ENCODE measurements at regions not wholly inside any gene's neighbourhood (a gene's known extent, or its start where the extent isn't known, plus 50 kb on each side); places are given as distances from the start of the nearest gene placed in this dataset.

- H3K4me3 ChIP-seq (ENCODE audit: low read depth, low read length), result no peak overlapping the region
- H3K27ac ChIP-seq (ENCODE audit: low read depth), result no peak overlapping the region
- H3K4me1 ChIP-seq (ENCODE audit: insufficient read depth), result no peaks in the 10 kb centered on the region
- H3K36me3 ChIP-seq (ENCODE audit: insufficient read depth), result no peaks in the 10 kb centered on the region
- 57% methylated on average over 9 of the region's 9 CpGs for WGBS
- no peak for DNase-seq (ENCODE audit: extremely low spot score)
These were observed 648.0 kb downstream of the IRX1 start for GRCh38 chr5:4243479-4244264.

- no peak for DNase-seq (ENCODE audit: extremely low spot score)
- WGBS, result 69% methylated on average over 9 of the region's 9 CpGs
- H3K36me3 ChIP-seq (ENCODE audit: insufficient read depth), result no peaks in the 10 kb centered on the region
These were observed 648.7 kb downstream of the IRX1 start for GRCh38 chr5:4244306-4244705.

GRCh38 chr5:4245076-4245475, 649.4 kb downstream of the IRX1 start:
- no peak for DNase-seq (ENCODE audit: extremely low spot score)
- 76% methylated on average over 2 of the region's 2 CpGs for WGBS
- H3K4me1 ChIP-seq (ENCODE audit: insufficient read depth), result no peaks in the 10 kb centered on the region
- no peaks in the 10 kb centered on the region for H3K36me3 ChIP-seq (ENCODE audit: insufficient read depth)
- H3K27ac ChIP-seq (ENCODE audit: low read depth), result no peak overlapping the region
- H3K4me3 ChIP-seq (ENCODE audit: low read depth, low read length), result no peak overlapping the region

More at GRCh38 chr5:4244306-4244705, 648.7 kb downstream of the IRX1 start:
- H3K27ac ChIP-seq (ENCODE audit: low read depth), result no peak overlapping the region
- no peak overlapping the region for H3K4me3 ChIP-seq (ENCODE audit: low read depth, low read length)
- no peaks in the 10 kb centered on the region for H3K4me1 ChIP-seq (ENCODE audit: insufficient read depth)

GRCh38 chr5:4245511-4245910, 649.9 kb downstream of the IRX1 start:
- no peak overlapping the region for H3K4me3 ChIP-seq (ENCODE audit: low read depth, low read length)
- WGBS, result 71% methylated on average over 10 of the region's 10 CpGs
- H3K36me3 ChIP-seq (ENCODE audit: insufficient read depth), result no peaks in the 10 kb centered on the region
- H3K27ac ChIP-seq (ENCODE audit: low read depth), result no peak overlapping the region
- no peaks in the 10 kb centered on the region for H3K4me1 ChIP-seq (ENCODE audit: insufficient read depth)
- no peak for DNase-seq (ENCODE audit: extremely low spot score)

GRCh38 chr5:4246447-4246846, 650.8 kb downstream of the IRX1 start:
- Histone ChIP-seq H3K27ac (ENCODE audit: low read depth) (no peak overlapping the region), H3K4me1 (ENCODE audit: insufficient read depth) (no peaks in the 10 kb centered on the region), H3K4me3 (ENCODE audit: low read depth, low read length) (no peak overlapping the region), H3K36me3 (ENCODE audit: insufficient read depth) (no peaks in the 10 kb centered on the region)
- 74% methylated on average over 2 of the region's 2 CpGs for WGBS
- no peak for DNase-seq (ENCODE audit: extremely low spot score)

- Histone ChIP-seq H3K36me3 (ENCODE audit: insufficient read depth) (no peaks in the 10 kb centered on the region), H3K4me3 (ENCODE audit: low read depth, low read length) (no peak overlapping the region), H3K4me1 (ENCODE audit: insufficient read depth) (no peaks in the 10 kb centered on the region), H3K27ac (ENCODE audit: low read depth) (no peak overlapping the region)
- WGBS, result 86% methylated on average over 4 of the region's 4 CpGs
- DNase-seq (ENCODE audit: extremely low spot score), result no peak
These were observed 654.6 kb downstream of the IRX1 start for GRCh38 chr5:4250254-4250653.

GRCh38 chr5:4252385-4252784, 656.8 kb downstream of the IRX1 start:
- no peak for DNase-seq (ENCODE audit: extremely low spot score)
- H3K36me3 ChIP-seq (ENCODE audit: insufficient read depth), result no peaks in the 10 kb centered on the region
- H3K27ac ChIP-seq (ENCODE audit: low read depth), result no peak overlapping the region
- 60% methylated on average over 4 of the region's 4 CpGs for WGBS
- H3K4me1 ChIP-seq (ENCODE audit: insufficient read depth), result no peaks in the 10 kb centered on the region
- no peak overlapping the region for H3K4me3 ChIP-seq (ENCODE audit: low read depth, low read length)

GRCh38 chr5:4254736-4255135, 659.1 kb downstream of the IRX1 start:
- no peaks in the 10 kb centered on the region for H3K36me3 ChIP-seq (ENCODE audit: insufficient read depth)
- no peak overlapping the region for H3K27ac ChIP-seq (ENCODE audit: low read depth)
- WGBS, result 87% methylated on average over 6 of the region's 6 CpGs
- no peaks in the 10 kb centered on the region for H3K4me1 ChIP-seq (ENCODE audit: insufficient read depth)
- DNase-seq (ENCODE audit: extremely low spot score), result no peak
- no peak overlapping the region for H3K4me3 ChIP-seq (ENCODE audit: low read depth, low read length)

- 69% methylated on average over 4 of the region's 4 CpGs for WGBS
- no peak overlapping the region for H3K4me3 ChIP-seq (ENCODE audit: low read depth, low read length)
- DNase-seq (ENCODE audit: extremely low spot score), result no peak
- no peak overlapping the region for H3K27ac ChIP-seq (ENCODE audit: low read depth)
- no peaks in the 10 kb centered on the region for H3K36me3 ChIP-seq (ENCODE audit: insufficient read depth)
- H3K4me1 ChIP-seq (ENCODE audit: insufficient read depth), result no peaks in the 10 kb centered on the region
These were observed 659.8 kb downstream of the IRX1 start for GRCh38 chr5:4255441-4255840.

GRCh38 chr5:4258170-4258569, 662.5 kb downstream of the IRX1 start:
- Histone ChIP-seq H3K4me1 (ENCODE audit: insufficient read depth) (no peaks in the 10 kb centered on the region), H3K27ac (ENCODE audit: low read depth) (no peak overlapping the region), H3K36me3 (ENCODE audit: insufficient read depth) (no peaks in the 10 kb centered on the region), H3K4me3 (ENCODE audit: low read depth, low read length) (no peak overlapping the region)
- no peak for DNase-seq (ENCODE audit: extremely low spot score)
- WGBS, result 92% methylated on average over 4 of the region's 4 CpGs

GRCh38 chr5:4271193-4271592, 675.6 kb downstream of the IRX1 start:
- Histone ChIP-seq H3K36me3 (ENCODE audit: insufficient read depth) (no peaks in the 10 kb centered on the region), H3K4me1 (ENCODE audit: insufficient read depth) (no peaks in the 10 kb centered on the region), H3K4me3 (ENCODE audit: low read depth, low read length) (no peak overlapping the region), H3K27ac (ENCODE audit: low read depth) (no peak overlapping the region)
- no peak for DNase-seq (ENCODE audit: extremely low spot score)
- 86% methylated on average over 2 of the region's 2 CpGs for WGBS

- H3K4me1 ChIP-seq (ENCODE audit: insufficient read depth), result no peaks in the 10 kb centered on the region
- no peak overlapping the region for H3K27ac ChIP-seq (ENCODE audit: low read depth)
- no peak overlapping the region for H3K4me3 ChIP-seq (ENCODE audit: low read depth, low read length)
- no peaks in the 10 kb centered on the region for H3K36me3 ChIP-seq (ENCODE audit: insufficient read depth)
- 54% methylated on average over 8 of the region's 8 CpGs for WGBS
- no peak for DNase-seq (ENCODE audit: extremely low spot score)
These were observed 679.6 kb downstream of the IRX1 start for GRCh38 chr5:4275232-4275631.

GRCh38 chr5:4294878-4295277, 699.2 kb downstream of the IRX1 start:
- no peak for DNase-seq (ENCODE audit: extremely low spot score)
- Histone ChIP-seq H3K4me3 (ENCODE audit: low read depth, low read length) (no peak overlapping the region), H3K27ac (ENCODE audit: low read depth) (no peak overlapping the region), H3K36me3 (ENCODE audit: insufficient read depth) (no peaks in the 10 kb centered on the region), H3K4me1 (ENCODE audit: insufficient read depth) (no peaks in the 10 kb centered on the region)
- WGBS, result 84% methylated on average over 9 of the region's 9 CpGs

GRCh38 chr5:4295663-4296339, 700.2 kb downstream of the IRX1 start:
- peak; percentile 20 for DNase-seq (ENCODE audit: extremely low spot score)
- Histone ChIP-seq H3K36me3 (ENCODE audit: insufficient read depth) (no peaks in the 10 kb centered on the region), H3K4me3 (ENCODE audit: low read depth, low read length) (no peak overlapping the region), H3K27ac (ENCODE audit: low read depth) (no peak overlapping the region), H3K4me1 (ENCODE audit: insufficient read depth) (no peaks in the 10 kb centered on the region)
- 18% methylated on average over 13 of the region's 13 CpGs for WGBS

All from urinary bladder (tissue), 3 donors.